ENCODE measurements at regions not wholly inside any gene's neighbourhood (a gene's known extent, or its start where the extent isn't known, plus 50 kb on each side); places are given as distances from the start of the nearest gene placed in this dataset.

- no peak for ATAC-seq
These were observed 327.2 kb upstream of the TRIB2 start for GRCh38 chr2:12389344-12390045.

- no peak for ATAC-seq
These were observed 325.6 kb upstream of the TRIB2 start for GRCh38 chr2:12391116-12391515.

GRCh38 chr2:12396699-12397098 is 320.0 kb upstream of the TRIB2 start:
- ATAC-seq: no peak

GRCh38 chr2:12397854-12398253 is 318.9 kb upstream of the TRIB2 start:
- ATAC-seq: no peak

- no peak for ATAC-seq
These were observed 317.5 kb upstream of the TRIB2 start for GRCh38 chr2:12399240-12399639.

GRCh38 chr2:12400543-12400942 is 316.2 kb upstream of the TRIB2 start:
- no peak for ATAC-seq

GRCh38 chr2:12402440-12403139 is 314.1 kb upstream of the TRIB2 start:
- ATAC-seq: no peak

- ATAC-seq: no peak
These were observed 312.2 kb upstream of the TRIB2 start for GRCh38 chr2:12404497-12404896.

GRCh38 chr2:12407160-12407559 is 309.6 kb upstream of the TRIB2 start:
- no peak for ATAC-seq

GRCh38 chr2:12412898-12413305 is 303.8 kb upstream of the TRIB2 start:
- ATAC-seq: peak; percentile 96 to 98

GRCh38 chr2:12415536-12415935 is 301.2 kb upstream of the TRIB2 start:
- ATAC-seq: no peak

- peak; percentile 17 to 34 for ATAC-seq
These were observed 300.1 kb upstream of the TRIB2 start for GRCh38 chr2:12416600-12416999.

- no peak for ATAC-seq
These were observed 298.9 kb upstream of the TRIB2 start for GRCh38 chr2:12417786-12418185.

GRCh38 chr2:12419803-12420202 is 296.9 kb upstream of the TRIB2 start:
- no peak for ATAC-seq

- no peak for ATAC-seq
These were observed 295.7 kb upstream of the TRIB2 start for GRCh38 chr2:12421046-12421445.

- ATAC-seq: no peak
These were observed 292.5 kb upstream of the TRIB2 start for GRCh38 chr2:12424219-12424618.

- no peak for ATAC-seq
These were observed 291.9 kb upstream of the TRIB2 start for GRCh38 chr2:12424809-12425208.

GRCh38 chr2:12428324-12428723 is 288.4 kb upstream of the TRIB2 start:
- ATAC-seq: no peak

GRCh38 chr2:12428786-12429185 is 287.9 kb upstream of the TRIB2 start:
- ATAC-seq: no peak

- ATAC-seq: no peak
These were observed 286.8 kb upstream of the TRIB2 start for GRCh38 chr2:12429779-12430406.

GRCh38 chr2:12430407-12431133 is 286.2 kb upstream of the TRIB2 start:
- ATAC-seq: peak; percentile 79 to 88

GRCh38 chr2:12432985-12433625 is 283.6 kb upstream of the TRIB2 start:
- ATAC-seq: no peak

GRCh38 chr2:12433626-12433990 is 283.1 kb upstream of the TRIB2 start:
- ATAC-seq: no peak
